CD14-positive monocyte (primary cell): ENCODE measurements at regions not wholly inside any gene's neighbourhood (a gene's known extent, or its start where the extent isn't known, plus 50 kb on each side); places are given as distances from the start of the nearest gene placed in this dataset.

Experiments used
- DNase-seq, 3 donors: peaks; one replicate each; pipeline ENCODE4 v3.0.0-alpha.2; 2011 to 2022
- H2AFZ ChIP-seq: 2 replicates; pipeline ENCODE4 v1.6.0; 2012; ENCODE audit warnings: mild to moderate bottlenecking, low read depth, low read length, inconsistent platforms; ENCODE audit not compliant: insufficient read depth, poor library complexity, severe bottlenecking
- H3K27ac ChIP-seq, 2 donors: 1 replicate in 1 of 2; 2 replicates in 1 of 2; pipeline ENCODE4 v1.5.1; 2012 to 2013; ENCODE audit warnings: low read length in 2 of 2, control low read depth in 1 of 2, inconsistent platforms in 1 of 2, low read depth in 1 of 2, mild to moderate bottlenecking in 1 of 2
- H3K27me3 ChIP-seq, 2 donors: one replicate each; pipeline versions ENCODE4 v1.6.0 to v1.6.1; 2011 to 2013; ENCODE audit warnings: low read length in 2 of 2; ENCODE audit not compliant: control insufficient read depth in 2 of 2, insufficient read depth in 2 of 2
- H3K36me3 ChIP-seq, 2 donors: replicated peaks in 1 of 2; 1 replicate in 1 of 2; 2 replicates in 1 of 2; pipeline versions ENCODE4 v1.5.1 to v1.6.1; 2012 to 2013; ENCODE audit warnings: low read length in 2 of 2, control low read depth in 1 of 2, inconsistent platforms in 1 of 2, mild to moderate bottlenecking in 1 of 2; ENCODE audit not compliant: insufficient read depth in 2 of 2, control insufficient read depth in 1 of 2
- H3K4me1 ChIP-seq, 2 donors: 1 replicate in 1 of 2; 2 replicates in 1 of 2; pipeline versions ENCODE4 v1.5.1 to v1.6.1; 2012 to 2013; ENCODE audit warnings: low read length in 2 of 2, control low read depth in 1 of 2, inconsistent platforms in 1 of 2, mild to moderate bottlenecking in 1 of 2, moderate library complexity in 1 of 2; ENCODE audit not compliant: insufficient read depth in 2 of 2, control insufficient read depth in 1 of 2
- H3K4me2 ChIP-seq: replicated peaks from 2 replicates; pipeline ENCODE3; 2012; ENCODE audit warnings: low read length, moderate library complexity, mild to moderate bottlenecking; ENCODE audit not compliant: poor library complexity, severe bottlenecking; ENCODE audit errors: extremely low read depth
- H3K4me3 ChIP-seq, 3 experiments: fragments of 200-600 bp in 1 of 3; sonication (generic) in 1 of 3; replicated peaks in 1 of 3; 1 replicate in 2 of 3; 2 replicates in 1 of 3; pipeline ENCODE4 v1.5.1; 2011 to 2013; ENCODE audit warnings: low read length in 3 of 3, mild to moderate bottlenecking in 3 of 3, control low read depth in 2 of 3, low read depth in 2 of 3, inconsistent platforms in 1 of 3, moderate library complexity in 1 of 3
- H3K79me2 ChIP-seq: 2 replicates; pipeline ENCODE4 v1.6.0; 2012; ENCODE audit warnings: mild to moderate bottlenecking, control low read depth, inconsistent platforms, low read length, moderate library complexity; ENCODE audit not compliant: insufficient read depth
- H3K9ac ChIP-seq: 2 replicates; pipeline ENCODE4 v1.6.0; 2017; ENCODE audit warnings: low read length, mild to moderate bottlenecking; ENCODE audit not compliant: insufficient read depth, poor library complexity, severe bottlenecking
- H3K9me3 ChIP-seq, 2 donors: replicated peaks in 1 of 2; 1 replicate in 1 of 2; 2 replicates in 1 of 2; pipeline versions ENCODE4 v1.5.1 to v1.6.1; 2012 to 2013; ENCODE audit warnings: low read length in 2 of 2, control low read depth in 1 of 2; ENCODE audit not compliant: control insufficient read depth in 1 of 2, insufficient read depth in 1 of 2
- H4K20me1 ChIP-seq: 2 replicates; pipeline ENCODE4 v1.6.0; 2012; ENCODE audit warnings: mild to moderate bottlenecking, low read length, control low read depth, moderate library complexity; ENCODE audit not compliant: insufficient read depth
- H3K27ac Mint-ChIP-seq, 7 donors: one replicate each; pipeline ENCODE4 v1.8.0; 2020; ENCODE audit warnings: mild to moderate bottlenecking in 7 of 7, mixed read lengths in 7 of 7, moderate library complexity in 6 of 7, inconsistent platforms in 2 of 7
- H3K27me3 Mint-ChIP-seq, 3 donors: one replicate each; pipeline ENCODE4 v1.8.0; 2021 to 2022; ENCODE audit warnings: low read depth in 3 of 3, mild to moderate bottlenecking in 3 of 3, mixed read lengths in 3 of 3, moderate library complexity in 3 of 3, inconsistent platforms in 1 of 3
- H3K36me3 Mint-ChIP-seq, 2 donors: one replicate each; pipeline ENCODE4 v1.8.0; 2020; ENCODE audit warnings: mixed read lengths in 2 of 2, inconsistent platforms in 1 of 2, mild to moderate bottlenecking in 1 of 2
- H3K4me1 Mint-ChIP-seq: one replicate; pipeline ENCODE4 v1.8.0; 2020; ENCODE audit warnings: mild to moderate bottlenecking, mixed read lengths
- H3K4me3 Mint-ChIP-seq, 2 donors: one replicate each; pipeline ENCODE4 v1.8.0; 2020; ENCODE audit warnings: mild to moderate bottlenecking in 2 of 2, mixed read lengths in 2 of 2, moderate library complexity in 1 of 2
- H3K9me3 Mint-ChIP-seq, 7 donors: one replicate each; pipeline ENCODE4 v1.8.0; 2020 to 2022; ENCODE audit warnings: mixed read lengths in 7 of 7, mild to moderate bottlenecking in 6 of 7, moderate library complexity in 6 of 7, inconsistent platforms in 2 of 7
- CTCF ChIP-seq: fragments of 200-600 bp; IDR thresholded peaks from one replicate; pipeline ENCODE4 v1.8.0; 2022; ENCODE audit warnings: antibody characterized with exemption, mild to moderate bottlenecking
- WGBS: methylation state at CpG from one replicate; pipeline ENCODE4 v1.1.5; 2013; ENCODE audit warnings: missing lambda C conversion rate; ENCODE audit not compliant: insufficient coverage; 5-methylcytosine and 5-hydroxymethylcytosine counted together
- intact Hi-C, 2 donors: fragments of 100-400 bp; cut with micrococcal nuclease; formaldehyde crosslinking; loops; one replicate each; pipeline versions ENCODE4 v1.15.0 to v1.15.1; 2023

- no CpG with 5 or more reads among the region's 5 CpGs for WGBS
- Histone ChIP-seq H2AFZ (peak overlapping the region; percentile 81), H3K27ac (peak overlapping the region in 1 of 2 donors; percentile 89)
These were observed 117.8 kb upstream of the ESR1 start for GRCh38 chr6:151689499-151690201.

GRCh38 chr6:151690303-151690702 lies 117.2 kb upstream of the ESR1 start:
- H3K4me1 Mint-ChIP-seq, result peaks cover 16% of the 10 kb centered on the region
- no peaks in the 10 kb centered on the region for H3K9me3 Mint-ChIP-seq
- DNase-seq, result peak; percentile 12 to 36 (median 20)
- Histone ChIP-seq H3K4me2 (peak overlapping the region; percentile 64), H3K79me2 (no peaks in the 10 kb centered on the region), H3K9me3 (no peaks in the 10 kb centered on the region), H3K36me3 (no peaks in the 10 kb centered on the region), H2AFZ (peak overlapping the region; percentile 81), H4K20me1 (no peaks in the 10 kb centered on the region), H3K27ac (peak overlapping the region; percentile 3 to 89), H3K4me3 (peak overlapping the region; percentile 18 to 56 (median 51)), H3K27me3 (no peaks in the 10 kb centered on the region), H3K4me1 (peaks cover 19 to 20% of the 10 kb centered on the region in 2 donors), H3K9ac (peak overlapping the region; percentile 56)
- no peaks in the 10 kb centered on the region for H3K36me3 Mint-ChIP-seq
- no peak for TF ChIP-seq CTCF
- peak overlapping the region in 6 of 7 donors; percentile 85 to 93 (median 87) for H3K27ac Mint-ChIP-seq
- H3K27me3 Mint-ChIP-seq, result peaks cover 0 to 5% (median 0%) of the 10 kb centered on the region in 3 donors
- 0% methylated on average over 2 of the region's 4 CpGs for WGBS
- intact Hi-C loops, result no loop called here
- H3K4me3 Mint-ChIP-seq, result peak overlapping the region; percentile 39 to 85

More at GRCh38 chr6:151689499-151690201, 117.8 kb upstream of the ESR1 start:
- H3K36me3 Mint-ChIP-seq, result no peaks in the 10 kb centered on the region
- peaks cover 16% of the 10 kb centered on the region for H3K4me1 Mint-ChIP-seq
- TF ChIP-seq CTCF, result no peak
- Histone ChIP-seq H3K27me3 (no peaks in the 10 kb centered on the region), H4K20me1 (no peaks in the 10 kb centered on the region), H3K9ac (peak overlapping the region; percentile 56), H3K4me2 (peak overlapping the region; percentile 64), H3K79me2 (no peaks in the 10 kb centered on the region), H3K36me3 (no peaks in the 10 kb centered on the region), H3K9me3 (no peaks in the 10 kb centered on the region), H3K4me1 (peaks cover 19 to 20% of the 10 kb centered on the region in 2 donors), H3K4me3 (peak overlapping the region in 2 of 3 experiments; percentile 51 to 56)
- no peak for DNase-seq
- H3K27ac Mint-ChIP-seq, result peak overlapping the region in 5 of 7 donors; percentile 53 to 93 (median 89)
- H3K9me3 Mint-ChIP-seq, result no peaks in the 10 kb centered on the region
- H3K4me3 Mint-ChIP-seq, result peak overlapping the region in 1 of 2 donors; percentile 85
- H3K27me3 Mint-ChIP-seq, result peaks cover 0 to 5% (median 0%) of the 10 kb centered on the region in 3 donors
- intact Hi-C loops, result no loop called here
